GM12864 (cell line): ENCODE measurements at regions not wholly inside any gene's neighbourhood (a gene's known extent, or its start where the extent isn't known, plus 50 kb on each side); places are given as distances from the start of the nearest gene placed in this dataset.

Experiments
- DNase-seq: peaks from one replicate; pipeline ENCODE4 v3.0.0-alpha.2; 2011; ENCODE audit warnings: low read depth
- H3K4me3 ChIP-seq: 2 replicates; pipeline ENCODE4 v1.5.1; 2011; ENCODE audit warnings: mild to moderate bottlenecking, low read depth, low read length, control low read depth
- CTCF ChIP-seq: IDR thresholded peaks from 2 replicates; pipeline ENCODE4 v1.5.1; 2011; ENCODE audit warnings: low read depth, mild to moderate bottlenecking, moderate library complexity, low read length, control low read depth, inconsistent platforms; ENCODE audit errors: missing control alignments

GRCh38 chr5:5886812-5887486 lies 464.5 kb downstream of the ICE1 start:
- H3K4me3 ChIP-seq = no peak overlapping the region
- no peak for DNase-seq
- peak; percentile 80 for TF ChIP-seq CTCF

GRCh38 chr5:5886353-5886752 lies 463.9 kb downstream of the ICE1 start:
- TF ChIP-seq CTCF = no peak
- no peak overlapping the region for H3K4me3 ChIP-seq
- no peak for DNase-seq

- no peak for TF ChIP-seq CTCF
- H3K4me3 ChIP-seq = no peak overlapping the region
- DNase-seq = no peak
Observed at GRCh38 chr5:5885782-5886181, 463.3 kb downstream of the ICE1 start.

GRCh38 chr5:5884593-5884992 lies 462.1 kb downstream of the ICE1 start:
- no peak overlapping the region for H3K4me3 ChIP-seq
- no peak for TF ChIP-seq CTCF
- no peak for DNase-seq

GRCh38 chr5:5883562-5883961 lies 461.1 kb downstream of the ICE1 start:
- no peak for TF ChIP-seq CTCF
- H3K4me3 ChIP-seq = no peak overlapping the region
- DNase-seq = no peak

GRCh38 chr5:5883146-5883545 lies 460.7 kb downstream of the ICE1 start:
- no peak for DNase-seq
- no peak for TF ChIP-seq CTCF
- no peak overlapping the region for H3K4me3 ChIP-seq

GRCh38 chr5:5882706-5883105 lies 460.2 kb downstream of the ICE1 start:
- no peak overlapping the region for H3K4me3 ChIP-seq
- TF ChIP-seq CTCF = no peak
- no peak for DNase-seq
